ENCODE measurements at regions not wholly inside any gene's neighbourhood (a gene's known extent, or its start where the extent isn't known, plus 50 kb on each side); places are given as distances from the start of the nearest gene placed in this dataset.

GRCh38 chr7:32314761-32315160 is 175.4 kb downstream of the LSM5 start:
- TF ChIP-seq POLR2A (IDR thresholded peaks at IDR 0.05) (no peak), CTCF (IDR thresholded peaks at IDR 0.05 in 8 of 11, conservative IDR thresholded peaks at IDR 0.05 in 3 of 11) (no peak), POLR2AphosphoS5 (IDR thresholded peaks at IDR 0.05) (no peak)

Measured in spleen (tissue), 7 donors.